ENCODE measurements at regions not wholly inside any gene's neighbourhood (a gene's known extent, or its start where the extent isn't known, plus 50 kb on each side); places are given as distances from the start of the nearest gene placed in this dataset.

DNA sequence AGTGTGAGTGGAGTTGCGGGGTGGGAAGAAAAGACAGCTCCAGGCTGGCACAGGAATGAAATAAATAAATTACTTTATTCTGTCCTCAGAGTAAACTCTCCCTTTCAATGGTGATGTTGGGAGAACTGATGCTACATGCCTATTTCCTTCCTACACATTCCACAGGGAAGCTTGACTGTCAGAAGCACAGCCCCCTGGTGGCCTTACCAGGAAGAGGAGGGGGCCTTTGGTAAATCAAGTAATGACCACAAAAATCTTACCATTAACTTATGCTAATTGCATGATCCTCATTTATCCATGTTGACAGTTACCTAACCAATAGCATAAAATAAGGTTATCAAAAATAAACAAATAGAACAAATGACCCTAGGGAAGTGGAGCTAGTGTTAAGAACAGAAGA is 605.0 kb upstream of the PKN2 start:
- no peaks in the 10 kb centered on the region for H3K27me3 ChIP-seq (ENCODE audit: insufficient read depth, low read length, poor library complexity, severe bottlenecking)
- DNase-seq = no peak
- POLR2A ChIA-PET = no interaction called here
- no peak overlapping the region for H3K4me3 Mint-ChIP-seq
- no peak overlapping the region for H3K27ac ChIP-seq (ENCODE audit: low read depth, low read length)
- no peak overlapping the region for H3K4me3 ChIP-seq (ENCODE audit: low read length)
- H3K27me3 Mint-ChIP-seq = peaks cover 1 to 4% of the 10 kb centered on the region in 2 donors
- CTCF ChIA-PET = no interaction called here
- peaks cover 0 to 3% (median 0%) of the 10 kb centered on the region in 5 donors for H3K9me3 Mint-ChIP-seq
- no peak overlapping the region for H3K27ac Mint-ChIP-seq
- no peaks in the 10 kb centered on the region for H3K4me1 Mint-ChIP-seq
- H3K36me3 Mint-ChIP-seq = no peaks in the 10 kb centered on the region
- H3K9me3 ChIP-seq (ENCODE audit: low read length) = no peaks in the 10 kb centered on the region
- no peaks in the 10 kb centered on the region for H3K4me1 ChIP-seq (ENCODE audit: insufficient read depth, low read length)
- no peaks in the 10 kb centered on the region for H3K36me3 ChIP-seq (ENCODE audit: insufficient read depth, low read length)

DNA sequence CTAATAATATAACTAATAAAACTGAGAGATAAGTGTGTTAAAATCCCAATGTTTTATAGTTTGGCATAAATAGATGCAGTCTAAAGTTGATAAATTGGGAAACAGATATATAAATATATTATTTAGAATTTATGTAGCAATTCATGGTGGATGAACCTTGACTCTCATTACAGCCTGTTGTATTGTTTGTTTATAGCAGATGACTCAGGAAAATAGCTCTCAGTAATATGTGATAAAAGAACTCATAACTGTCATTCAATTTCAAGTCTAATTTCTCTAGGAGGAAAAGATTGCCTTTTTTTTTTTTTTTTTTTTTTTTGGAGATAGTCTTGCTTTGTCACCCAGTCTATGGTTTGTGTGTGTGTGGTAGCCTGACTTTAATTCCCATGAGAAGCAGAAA is 603.2 kb upstream of the PKN2 start:
- Histone ChIP-seq H3K27me3 (ENCODE audit: insufficient read depth, low read length, poor library complexity, severe bottlenecking) (no peaks in the 10 kb centered on the region), H3K4me3 (ENCODE audit: low read length) (no peak overlapping the region), H3K4me1 (ENCODE audit: insufficient read depth, low read length) (no peaks in the 10 kb centered on the region), H3K36me3 (ENCODE audit: insufficient read depth, low read length) (no peaks in the 10 kb centered on the region), H3K27ac (ENCODE audit: low read depth, low read length) (no peak overlapping the region), H3K9me3 (ENCODE audit: low read length) (no peaks in the 10 kb centered on the region)
- DNase-seq = no peak
- no peaks in the 10 kb centered on the region for H3K36me3 Mint-ChIP-seq
- peaks cover 1 to 4% of the 10 kb centered on the region in 2 donors for H3K27me3 Mint-ChIP-seq
- no peaks in the 10 kb centered on the region for H3K4me1 Mint-ChIP-seq
- peaks cover 0 to 9% (median 0%) of the 10 kb centered on the region in 5 donors for H3K9me3 Mint-ChIP-seq
- ChIA-PET POLR2A (no interaction called here), CTCF (no interaction called here)
- no peak overlapping the region for H3K27ac Mint-ChIP-seq
- no peak overlapping the region for H3K4me3 Mint-ChIP-seq

DNA sequence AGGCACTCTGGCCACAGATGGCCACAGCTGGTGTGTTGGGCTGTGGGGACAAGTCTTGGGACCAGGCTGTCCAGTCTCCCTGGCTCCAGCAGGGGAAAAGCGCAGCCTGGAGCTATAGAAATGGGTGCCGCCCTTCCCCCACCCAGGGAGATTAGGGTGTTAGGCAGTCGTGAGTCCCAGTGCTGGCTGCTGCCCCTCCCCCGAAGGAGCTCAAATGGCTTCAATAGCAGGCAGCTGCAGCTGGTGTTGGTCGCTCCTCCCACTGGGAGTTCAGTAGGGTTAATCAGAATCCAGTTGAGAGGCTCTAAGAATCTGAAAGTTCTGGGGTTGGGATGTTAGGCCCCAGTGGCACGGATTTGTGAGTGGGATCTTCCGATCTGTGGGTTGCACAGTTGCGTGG is 595.6 kb upstream of the PKN2 start:
- peaks cover 0 to 5% (median 0%) of the 10 kb centered on the region in 3 donors for H3K36me3 Mint-ChIP-seq
- no peak overlapping the region for H3K27ac ChIP-seq (ENCODE audit: low read depth, low read length)
- no peaks in the 10 kb centered on the region for H3K4me1 ChIP-seq (ENCODE audit: insufficient read depth, low read length)
- H3K4me3 Mint-ChIP-seq = no peak overlapping the region
- no peak for DNase-seq
- no peak overlapping the region for H3K27ac Mint-ChIP-seq
- peaks cover 6% of the 10 kb centered on the region in 2 donors for H3K27me3 Mint-ChIP-seq
- no peaks in the 10 kb centered on the region for H3K9me3 ChIP-seq (ENCODE audit: low read length)
- no peak overlapping the region for H3K4me3 ChIP-seq (ENCODE audit: low read length)
- ChIA-PET POLR2A (no interaction called here), CTCF (no interaction called here)
- H3K36me3 ChIP-seq (ENCODE audit: insufficient read depth, low read length) = no peaks in the 10 kb centered on the region
- no peaks in the 10 kb centered on the region for H3K4me1 Mint-ChIP-seq
- peaks cover 0 to 22% (median 6%) of the 10 kb centered on the region in 5 donors for H3K9me3 Mint-ChIP-seq
- no peaks in the 10 kb centered on the region for H3K27me3 ChIP-seq (ENCODE audit: insufficient read depth, low read length, poor library complexity, severe bottlenecking)

DNA sequence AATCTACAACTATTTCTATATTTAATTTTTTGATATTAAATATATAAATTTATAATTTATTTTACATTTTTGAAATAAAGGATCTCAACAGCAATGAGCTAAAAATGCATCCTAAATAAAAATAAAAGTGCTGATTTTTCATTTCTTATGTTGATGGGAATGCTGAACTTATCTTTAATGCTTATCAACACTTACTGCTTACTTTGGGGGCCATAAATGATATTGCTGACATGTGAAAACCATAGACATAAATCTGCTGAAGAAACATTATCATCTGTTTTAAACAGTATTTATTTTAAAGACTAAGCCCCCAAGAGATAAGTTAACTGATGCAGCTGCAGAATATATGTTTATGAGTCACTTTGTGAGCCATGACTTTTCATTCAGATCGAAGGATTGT is 594.1 kb upstream of the PKN2 start:
- Histone ChIP-seq H3K9me3 (ENCODE audit: low read length) (no peaks in the 10 kb centered on the region), H3K4me3 (ENCODE audit: low read length) (no peak overlapping the region), H3K27ac (ENCODE audit: low read depth, low read length) (no peak overlapping the region), H3K36me3 (ENCODE audit: insufficient read depth, low read length) (no peaks in the 10 kb centered on the region), H3K4me1 (ENCODE audit: insufficient read depth, low read length) (no peaks in the 10 kb centered on the region), H3K27me3 (ENCODE audit: insufficient read depth, low read length, poor library complexity, severe bottlenecking) (no peaks in the 10 kb centered on the region)
- Mint-ChIP-seq H3K27me3 (peaks cover 5 to 6% of the 10 kb centered on the region in 2 donors), H3K36me3 (peaks cover 0 to 5% (median 0%) of the 10 kb centered on the region in 3 donors), H3K4me1 (no peaks in the 10 kb centered on the region), H3K9me3 (peaks cover 0 to 21% (median 6%) of the 10 kb centered on the region in 5 donors), H3K4me3 (no peak overlapping the region), H3K27ac (no peak overlapping the region)
- DNase-seq = no peak
- ChIA-PET POLR2A (no interaction called here), CTCF (no interaction called here)

DNA sequence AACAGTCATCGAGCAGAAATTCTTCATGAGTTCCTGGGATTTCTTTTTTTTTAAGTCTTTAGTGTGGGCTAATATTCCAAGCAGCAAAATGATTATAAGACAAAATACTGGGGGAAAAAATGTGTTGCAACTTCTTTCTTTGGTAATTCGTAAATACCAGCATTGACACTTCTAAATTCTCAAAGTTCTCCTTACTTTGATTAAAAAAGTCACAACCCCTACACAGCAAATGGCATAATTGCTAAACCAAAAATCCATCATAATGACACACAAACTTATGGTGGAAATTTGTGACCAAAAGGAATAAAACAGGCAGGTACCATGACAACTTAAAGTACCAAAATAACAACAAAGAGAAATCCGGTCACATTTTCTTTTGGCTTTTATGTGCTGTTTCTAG is 585.2 kb upstream of the PKN2 start:
- Mint-ChIP-seq H3K9me3 (no peaks in the 10 kb centered on the region), H3K36me3 (no peaks in the 10 kb centered on the region)

DNA sequence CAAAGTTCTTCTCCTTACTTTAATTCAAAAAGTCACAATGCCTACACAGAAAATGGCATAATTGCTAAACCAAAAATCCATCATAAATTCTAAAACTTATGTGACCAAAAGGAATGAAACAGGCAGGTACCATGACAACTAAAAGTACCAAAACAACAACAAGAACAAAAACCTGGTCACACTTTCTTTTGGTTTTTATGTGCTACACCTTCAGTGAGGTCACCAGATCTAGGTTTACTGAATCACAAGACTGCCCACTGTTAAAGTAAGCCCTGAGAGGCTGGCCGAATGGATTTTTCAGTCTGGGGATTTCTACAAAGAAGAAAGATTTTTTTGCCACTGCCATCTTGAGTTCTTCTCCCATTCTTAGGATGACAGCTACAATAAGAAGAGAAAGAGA is 583.0 kb upstream of the PKN2 start:
- POLR2A ChIA-PET = no interaction called here
- H3K36me3 ChIP-seq (ENCODE audit: insufficient read depth, low read length) = no peaks in the 10 kb centered on the region
- no peaks in the 10 kb centered on the region for H3K36me3 Mint-ChIP-seq
- no peak overlapping the region for H3K4me3 ChIP-seq (ENCODE audit: low read length)
- H3K4me1 ChIP-seq (ENCODE audit: insufficient read depth, low read length) = no peaks in the 10 kb centered on the region
- no peak overlapping the region for H3K27ac ChIP-seq (ENCODE audit: low read depth, low read length)
- DNase-seq = no peak
- CTCF ChIA-PET = no interaction called here
- no peak overlapping the region for H3K4me3 Mint-ChIP-seq
- H3K27me3 ChIP-seq (ENCODE audit: insufficient read depth, low read length, poor library complexity, severe bottlenecking) = no peaks in the 10 kb centered on the region
- H3K9me3 Mint-ChIP-seq = peaks cover 0 to 2% (median 0%) of the 10 kb centered on the region in 5 donors
- H3K27me3 Mint-ChIP-seq = peaks cover 0 to 5% of the 10 kb centered on the region in 2 donors
- H3K4me1 Mint-ChIP-seq = no peaks in the 10 kb centered on the region
- no peaks in the 10 kb centered on the region for H3K9me3 ChIP-seq (ENCODE audit: low read length)
- no peak overlapping the region for H3K27ac Mint-ChIP-seq

More for the DNA sequence above, 585.2 kb upstream of the PKN2 start:
- Mint-ChIP-seq H3K27me3 (peaks cover 0 to 4% of the 10 kb centered on the region in 2 donors), H3K4me1 (no peaks in the 10 kb centered on the region), H3K4me3 (no peak overlapping the region), H3K27ac (no peak overlapping the region)
- H3K27ac ChIP-seq (ENCODE audit: low read depth, low read length) = no peak overlapping the region
- H3K27me3 ChIP-seq (ENCODE audit: insufficient read depth, low read length, poor library complexity, severe bottlenecking) = no peaks in the 10 kb centered on the region
- no peaks in the 10 kb centered on the region for H3K9me3 ChIP-seq (ENCODE audit: low read length)
- CTCF ChIA-PET = no interaction called here
- no peak for DNase-seq
- no peaks in the 10 kb centered on the region for H3K4me1 ChIP-seq (ENCODE audit: insufficient read depth, low read length)
- POLR2A ChIA-PET = no interaction called here
- no peak overlapping the region for H3K4me3 ChIP-seq (ENCODE audit: low read length)
- no peaks in the 10 kb centered on the region for H3K36me3 ChIP-seq (ENCODE audit: insufficient read depth, low read length)

DNA sequence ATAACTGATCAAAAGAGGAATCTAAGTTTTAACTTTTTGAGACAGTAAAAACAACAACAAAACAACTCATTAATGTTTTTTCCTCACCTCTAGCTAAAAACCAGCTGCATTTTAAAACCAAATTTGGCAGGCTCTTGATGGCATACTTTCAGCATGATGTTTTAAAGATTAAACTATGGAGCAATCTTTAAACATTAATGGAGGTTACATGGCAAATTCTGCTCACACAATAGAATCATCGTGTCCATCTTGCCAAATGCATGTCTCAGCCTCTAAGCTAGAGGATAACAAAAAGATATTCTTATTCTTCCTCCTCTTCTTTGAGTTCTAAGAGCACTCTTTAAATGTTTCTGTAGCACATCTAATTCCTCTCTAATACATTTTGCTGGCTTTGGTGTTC is 579.8 kb upstream of the PKN2 start:
- Histone ChIP-seq H3K36me3 (ENCODE audit: insufficient read depth, low read length) (no peaks in the 10 kb centered on the region), H3K27ac (ENCODE audit: low read depth, low read length) (no peak overlapping the region), H3K9me3 (ENCODE audit: low read length) (no peaks in the 10 kb centered on the region), H3K27me3 (ENCODE audit: insufficient read depth, low read length, poor library complexity, severe bottlenecking) (no peaks in the 10 kb centered on the region), H3K4me1 (ENCODE audit: insufficient read depth, low read length) (no peaks in the 10 kb centered on the region), H3K4me3 (ENCODE audit: low read length) (no peak overlapping the region)
- Mint-ChIP-seq H3K36me3 (no peaks in the 10 kb centered on the region), H3K4me3 (no peak overlapping the region), H3K9me3 (peaks cover 0 to 2% (median 0%) of the 10 kb centered on the region in 5 donors), H3K27me3 (peaks cover 0 to 5% of the 10 kb centered on the region in 2 donors), H3K4me1 (no peaks in the 10 kb centered on the region), H3K27ac (no peak overlapping the region)
- ChIA-PET POLR2A (no interaction called here), CTCF (no interaction called here)
- DNase-seq = no peak

DNA sequence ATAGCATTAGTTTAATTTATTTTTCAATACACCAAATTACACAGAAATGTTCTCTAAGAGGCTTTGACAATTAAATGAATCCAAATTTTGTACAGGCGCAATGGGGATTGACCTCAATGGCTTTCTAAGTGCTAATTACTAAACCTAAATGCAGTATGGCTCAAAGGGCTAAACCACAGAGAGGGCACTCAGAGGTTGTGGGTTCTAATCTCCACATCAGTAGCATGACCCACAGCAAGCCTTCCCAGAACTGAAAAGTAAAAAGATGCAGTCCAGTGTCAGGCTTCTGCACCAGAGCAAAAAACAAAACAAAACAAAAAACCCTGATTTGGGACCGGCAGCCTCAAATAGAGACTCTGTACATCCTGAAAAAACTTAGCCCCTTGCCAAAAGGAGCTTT is 579.2 kb upstream of the PKN2 start:
- no peaks in the 10 kb centered on the region for H3K9me3 ChIP-seq (ENCODE audit: low read length)
- no peaks in the 10 kb centered on the region for H3K36me3 ChIP-seq (ENCODE audit: insufficient read depth, low read length)

DNA sequence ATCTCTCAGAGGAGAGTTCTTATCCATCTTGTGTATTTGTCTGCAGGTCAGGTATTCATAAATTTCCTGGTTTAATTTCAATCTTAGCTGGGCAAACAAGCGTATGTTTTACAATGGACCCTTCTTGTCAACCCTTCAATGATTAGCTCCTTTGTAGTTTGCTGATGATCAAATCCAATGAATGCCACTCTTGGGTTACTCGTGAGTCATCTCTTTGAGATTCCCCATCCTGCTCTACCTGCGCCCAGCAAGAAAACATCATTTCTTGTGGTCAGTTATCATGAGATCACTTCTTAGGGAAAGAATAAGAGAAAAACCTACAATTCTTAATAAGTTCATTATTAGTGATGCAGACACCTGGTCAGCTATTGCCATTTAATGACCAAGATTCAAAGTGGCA is 572.3 kb upstream of the PKN2 start:
- no peak overlapping the region for H3K4me3 Mint-ChIP-seq
- no peaks in the 10 kb centered on the region for H3K9me3 Mint-ChIP-seq
- CTCF ChIA-PET = no interaction called here
- H3K9me3 ChIP-seq (ENCODE audit: low read length) = no peaks in the 10 kb centered on the region
- DNase-seq = no peak
- no peaks in the 10 kb centered on the region for H3K36me3 ChIP-seq (ENCODE audit: insufficient read depth, low read length)
- H3K27me3 ChIP-seq (ENCODE audit: insufficient read depth, low read length, poor library complexity, severe bottlenecking) = no peaks in the 10 kb centered on the region
- no peak overlapping the region for H3K4me3 ChIP-seq (ENCODE audit: low read length)
- H3K27ac ChIP-seq (ENCODE audit: low read depth, low read length) = no peak overlapping the region
- H3K27me3 Mint-ChIP-seq = no peaks in the 10 kb centered on the region
- no peaks in the 10 kb centered on the region for H3K4me1 Mint-ChIP-seq
- no peaks in the 10 kb centered on the region for H3K4me1 ChIP-seq (ENCODE audit: insufficient read depth, low read length)
- POLR2A ChIA-PET = no interaction called here
- no peaks in the 10 kb centered on the region for H3K36me3 Mint-ChIP-seq
- no peak overlapping the region for H3K27ac Mint-ChIP-seq

More for the DNA sequence above, 579.2 kb upstream of the PKN2 start:
- no peaks in the 10 kb centered on the region for H3K4me1 ChIP-seq (ENCODE audit: insufficient read depth, low read length)
- ChIA-PET CTCF (no interaction called here), POLR2A (no interaction called here)
- Mint-ChIP-seq H3K4me1 (no peaks in the 10 kb centered on the region), H3K4me3 (no peak overlapping the region), H3K9me3 (peaks cover 0 to 2% (median 0%) of the 10 kb centered on the region in 5 donors), H3K27me3 (peaks cover 0 to 5% of the 10 kb centered on the region in 2 donors), H3K36me3 (no peaks in the 10 kb centered on the region), H3K27ac (peak overlapping the region in 1 of 8 donors; percentile 33)
- H3K4me3 ChIP-seq (ENCODE audit: low read length) = no peak overlapping the region
- no peak overlapping the region for H3K27ac ChIP-seq (ENCODE audit: low read depth, low read length)
- H3K27me3 ChIP-seq (ENCODE audit: insufficient read depth, low read length, poor library complexity, severe bottlenecking) = no peaks in the 10 kb centered on the region
- DNase-seq = no peak

Data from CD8-positive, alpha-beta memory T cell (primary cell).